ENCODE measurements at regions not wholly inside any gene's neighbourhood (a gene's known extent, or its start where the extent isn't known, plus 50 kb on each side); places are given as distances from the start of the nearest gene placed in this dataset.

DNA sequence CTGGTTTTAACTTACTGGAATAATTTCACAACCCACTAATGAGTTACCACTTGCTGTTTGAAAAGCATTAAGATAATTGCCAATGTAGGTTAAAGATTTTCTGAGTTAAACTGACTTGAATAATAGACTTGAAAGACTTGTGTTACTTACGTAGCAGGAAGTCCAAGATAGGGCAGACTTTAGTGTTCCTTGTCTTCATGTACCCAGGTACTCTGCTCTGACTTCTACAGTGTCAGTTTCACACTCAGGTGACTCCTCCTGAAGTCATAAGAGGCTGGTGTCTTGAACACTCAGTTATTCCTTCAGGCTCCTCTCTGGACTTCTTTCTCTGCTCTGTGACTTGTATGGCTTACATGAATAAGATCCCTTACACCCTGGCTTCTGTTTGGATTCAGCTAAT lies 76.3 kb upstream of the SGK1 start:
- H3K4me2 ChIP-seq (ENCODE audit: insufficient read depth, low read length), result no peak overlapping the region
- no peak for DNase-seq (ENCODE audit: extremely low read depth in 1 of 4, low spot score in 3 of 4)
- BruUV-seq (replicated peaks), result no TSS peak
- no peak for ATAC-seq
- no peak overlapping the region for H3K4me3 ChIP-seq
- H3K79me2 ChIP-seq (ENCODE audit: control insufficient read depth, insufficient read depth, low read length), result no peaks in the 10 kb centered on the region
- H3K4me1 ChIP-seq (replicated peaks in 1 of 2; ENCODE audit: control insufficient read depth in 2 of 2, insufficient read depth in 2 of 2, low read length in 2 of 2), result peaks cover 0 to 4% of the 10 kb centered on the region in 2 experiments; a peak in 3 of 5 replicates
- no peaks in the 10 kb centered on the region for H3K27me3 ChIP-seq (ENCODE audit: control insufficient read depth in 2 of 2, insufficient read depth in 2 of 2, low read length in 2 of 2)
- intact Hi-C loops (cut with micrococcal nuclease) (no loop called here), in situ Hi-C loops (cut with MboI) (no loop called here)
- 71% methylated on average over 1 of the region's 1 CpG for WGBS (ENCODE audit: insufficient coverage, low coverage, missing lambda C conversion rate)
- no peaks in the 10 kb centered on the region for H3K36me3 ChIP-seq (ENCODE audit: control insufficient read depth, insufficient read depth, low read length)
- peak overlapping the region; percentile 40; the same call in 1 of the 2 replicates for H2AFZ ChIP-seq (ENCODE audit: low read depth, low read length)
- CTCF ChIA-PET (ENCODE audit: low intra/inter-chr PET ratio), result interaction anchor here (1.1 kb wide), 1 partner anchor 219 kb away, joined by 3 read pairs; no protein-coding TSS in a partner anchor
- no peak overlapping the region for H3K9ac ChIP-seq (ENCODE audit: insufficient read depth in 1 of 2, low read depth in 2 of 2, low read length in 2 of 2)
- no peaks in the 10 kb centered on the region for H3K9me3 ChIP-seq (replicated peaks; ENCODE audit: control insufficient read depth, insufficient read depth, low read depth, low read length)
- no peaks in the 10 kb centered on the region for H4K20me1 ChIP-seq (replicated peaks; ENCODE audit: control insufficient read depth, insufficient read depth, low read length)
- H3K27ac ChIP-seq (ENCODE audit: extremely low read depth, low read depth, low read length), result no peak overlapping the region
- no peaks in the 10 kb centered on the region for H3K9me1 ChIP-seq (ENCODE audit: control insufficient read depth, insufficient read depth, low read length)
- POLR2A ChIA-PET, result interaction anchor here (0.6 to 1.5 kb wide), 2 partner anchors 8 to 16 kb away, joined by 3 to 6 read pairs; no protein-coding TSS in a partner anchor
- FAIRE-seq, result no peak
- TF ChIP-seq PHF8 (IDR thresholded peaks at IDR 0.05; ENCODE audit: borderline replicate concordance, low read length), result no peak
- TF ChIP-seq, protein P1, sequence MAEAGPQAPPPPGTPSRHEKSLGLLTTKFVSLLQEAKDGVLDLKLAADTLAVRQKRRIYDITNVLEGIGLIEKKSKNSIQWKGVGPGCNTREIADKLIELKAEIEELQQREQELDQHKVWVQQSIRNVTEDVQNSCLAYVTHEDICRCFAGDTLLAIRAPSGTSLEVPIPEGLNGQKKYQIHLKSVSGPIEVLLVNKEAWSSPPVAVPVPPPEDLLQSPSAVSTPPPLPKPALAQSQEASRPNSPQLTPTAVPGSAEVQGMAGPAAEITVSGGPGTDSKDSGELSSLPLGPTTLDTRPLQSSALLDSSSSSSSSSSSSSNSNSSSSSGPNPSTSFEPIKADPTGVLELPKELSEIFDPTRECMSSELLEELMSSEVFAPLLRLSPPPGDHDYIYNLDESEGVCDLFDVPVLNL (CRISPR knock-in tag; IDR thresholded peaks at IDR 0.05; ENCODE audit: low read depth), result no peak
- TF ChIP-seq, protein P2, sequence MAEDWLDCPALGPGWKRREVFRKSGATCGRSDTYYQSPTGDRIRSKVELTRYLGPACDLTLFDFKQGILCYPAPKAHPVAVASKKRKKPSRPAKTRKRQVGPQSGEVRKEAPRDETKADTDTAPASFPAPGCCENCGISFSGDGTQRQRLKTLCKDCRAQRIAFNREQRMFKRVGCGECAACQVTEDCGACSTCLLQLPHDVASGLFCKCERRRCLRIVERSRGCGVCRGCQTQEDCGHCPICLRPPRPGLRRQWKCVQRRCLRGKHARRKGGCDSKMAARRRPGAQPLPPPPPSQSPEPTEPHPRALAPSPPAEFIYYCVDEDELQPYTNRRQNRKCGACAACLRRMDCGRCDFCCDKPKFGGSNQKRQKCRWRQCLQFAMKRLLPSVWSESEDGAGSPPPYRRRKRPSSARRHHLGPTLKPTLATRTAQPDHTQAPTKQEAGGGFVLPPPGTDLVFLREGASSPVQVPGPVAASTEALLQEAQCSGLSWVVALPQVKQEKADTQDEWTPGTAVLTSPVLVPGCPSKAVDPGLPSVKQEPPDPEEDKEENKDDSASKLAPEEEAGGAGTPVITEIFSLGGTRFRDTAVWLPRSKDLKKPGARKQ (CRISPR knock-in tag; IDR thresholded peaks at IDR 0.05), result no peak
- TF ChIP-seq, protein P3, sequence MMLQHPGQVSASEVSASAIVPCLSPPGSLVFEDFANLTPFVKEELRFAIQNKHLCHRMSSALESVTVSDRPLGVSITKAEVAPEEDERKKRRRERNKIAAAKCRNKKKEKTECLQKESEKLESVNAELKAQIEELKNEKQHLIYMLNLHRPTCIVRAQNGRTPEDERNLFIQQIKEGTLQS (IDR thresholded peaks at IDR 0.05), result no peak
- TF ChIP-seq, protein P3 (CRISPR knock-in tag; conservative IDR thresholded peaks at IDR 0.05), result no peak
- TF ChIP-seq GABPA (tag; conservative IDR thresholded peaks at IDR 0.05; ENCODE audit: low read depth), result no peak
- no peak for TF ChIP-seq POLR2A (conservative IDR thresholded peaks at IDR 0.05)
- TF ChIP-seq SMAD4 (CRISPR knock-in tag; conservative IDR thresholded peaks at IDR 0.05), result no peak
- no peak for TF ChIP-seq NONO (IDR thresholded peaks at IDR 0.05; ENCODE audit: low read depth in 2 of 2, low read length in 1 of 2)
- TF ChIP-seq FIP1L1 (IDR thresholded peaks at IDR 0.05; ENCODE audit: low read depth, low read length, poor library complexity, severe bottlenecking), result no peak
- TF ChIP-seq SAFB2 (IDR thresholded peaks at IDR 0.05; ENCODE audit: borderline replicate concordance, low read depth, low read length, severe bottlenecking), result no peak
- TF ChIP-seq, protein P4, sequence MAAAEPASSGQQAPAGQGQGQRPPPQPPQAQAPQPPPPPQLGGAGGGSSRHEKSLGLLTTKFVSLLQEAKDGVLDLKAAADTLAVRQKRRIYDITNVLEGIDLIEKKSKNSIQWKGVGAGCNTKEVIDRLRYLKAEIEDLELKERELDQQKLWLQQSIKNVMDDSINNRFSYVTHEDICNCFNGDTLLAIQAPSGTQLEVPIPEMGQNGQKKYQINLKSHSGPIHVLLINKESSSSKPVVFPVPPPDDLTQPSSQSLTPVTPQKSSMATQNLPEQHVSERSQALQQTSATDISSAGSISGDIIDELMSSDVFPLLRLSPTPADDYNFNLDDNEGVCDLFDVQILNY (CRISPR knock-in tag; IDR thresholded peaks at IDR 0.05), result no peak
- no peak for TF ChIP-seq EGR1 (conservative IDR thresholded peaks at IDR 0.05)
- TF ChIP-seq, protein P5, sequence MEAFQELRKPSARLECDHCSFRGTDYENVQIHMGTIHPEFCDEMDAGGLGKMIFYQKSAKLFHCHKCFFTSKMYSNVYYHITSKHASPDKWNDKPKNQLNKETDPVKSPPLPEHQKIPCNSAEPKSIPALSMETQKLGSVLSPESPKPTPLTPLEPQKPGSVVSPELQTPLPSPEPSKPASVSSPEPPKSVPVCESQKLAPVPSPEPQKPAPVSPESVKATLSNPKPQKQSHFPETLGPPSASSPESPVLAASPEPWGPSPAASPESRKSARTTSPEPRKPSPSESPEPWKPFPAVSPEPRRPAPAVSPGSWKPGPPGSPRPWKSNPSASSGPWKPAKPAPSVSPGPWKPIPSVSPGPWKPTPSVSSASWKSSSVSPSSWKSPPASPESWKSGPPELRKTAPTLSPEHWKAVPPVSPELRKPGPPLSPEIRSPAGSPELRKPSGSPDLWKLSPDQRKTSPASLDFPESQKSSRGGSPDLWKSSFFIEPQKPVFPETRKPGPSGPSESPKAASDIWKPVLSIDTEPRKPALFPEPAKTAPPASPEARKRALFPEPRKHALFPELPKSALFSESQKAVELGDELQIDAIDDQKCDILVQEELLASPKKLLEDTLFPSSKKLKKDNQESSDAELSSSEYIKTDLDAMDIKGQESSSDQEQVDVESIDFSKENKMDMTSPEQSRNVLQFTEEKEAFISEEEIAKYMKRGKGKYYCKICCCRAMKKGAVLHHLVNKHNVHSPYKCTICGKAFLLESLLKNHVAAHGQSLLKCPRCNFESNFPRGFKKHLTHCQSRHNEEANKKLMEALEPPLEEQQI (IDR thresholded peaks at IDR 0.05), result no peak
- no peak for TF ChIP-seq MTA1 (IDR thresholded peaks at IDR 0.05; ENCODE audit: borderline replicate concordance)
- no peak for TF ChIP-seq ZNF263 (CRISPR knock-in tag; IDR thresholded peaks at IDR 0.05; ENCODE audit: borderline replicate concordance)
- TF ChIP-seq LEF1 (IDR thresholded peaks at IDR 0.05), result no peak
